HG03103 (cell line): ENCODE measurements at regions not wholly inside any gene's neighbourhood (a gene's known extent, or its start where the extent isn't known, plus 50 kb on each side); places are given as distances from the start of the nearest gene placed in this dataset.
"Not testable (repeated sequence)": the region's sequence is repeated elsewhere in the genome, so short reads cannot be mapped to it uniquely, and the experiment has no call there.

Experiments used
- ATAC-seq: cut with Tn5 transposase; IDR thresholded peaks from one replicate; pipeline ENCODE4 v1.9.1; 2021; ENCODE audit warnings: low read depth; ENCODE audit not compliant: unreplicated experiment

- no peak for ATAC-seq
Observed at GRCh38 chr7:68622500-68622899, 975.8 kb upstream of the AUTS2 start.

DNA sequence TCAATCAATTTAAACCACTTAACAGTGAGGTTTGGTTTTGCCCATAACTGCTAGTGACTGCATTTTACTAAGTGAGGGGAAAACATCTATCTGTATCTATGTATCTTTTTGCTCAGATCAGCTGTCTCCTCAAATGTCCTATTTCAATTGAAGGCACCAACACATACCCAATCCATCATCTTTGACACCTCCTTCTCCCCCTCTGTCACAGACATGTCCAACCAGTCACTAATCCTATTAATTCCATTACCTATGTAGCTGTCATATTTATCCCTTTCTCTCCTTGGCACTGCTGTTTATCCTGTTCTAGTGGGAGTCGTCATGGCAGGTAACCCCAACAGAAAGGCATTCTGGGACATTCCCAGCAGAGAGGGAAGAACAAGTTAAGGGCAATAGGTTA, 975.2 kb upstream of the AUTS2 start:
- ATAC-seq, result no peak

DNA sequence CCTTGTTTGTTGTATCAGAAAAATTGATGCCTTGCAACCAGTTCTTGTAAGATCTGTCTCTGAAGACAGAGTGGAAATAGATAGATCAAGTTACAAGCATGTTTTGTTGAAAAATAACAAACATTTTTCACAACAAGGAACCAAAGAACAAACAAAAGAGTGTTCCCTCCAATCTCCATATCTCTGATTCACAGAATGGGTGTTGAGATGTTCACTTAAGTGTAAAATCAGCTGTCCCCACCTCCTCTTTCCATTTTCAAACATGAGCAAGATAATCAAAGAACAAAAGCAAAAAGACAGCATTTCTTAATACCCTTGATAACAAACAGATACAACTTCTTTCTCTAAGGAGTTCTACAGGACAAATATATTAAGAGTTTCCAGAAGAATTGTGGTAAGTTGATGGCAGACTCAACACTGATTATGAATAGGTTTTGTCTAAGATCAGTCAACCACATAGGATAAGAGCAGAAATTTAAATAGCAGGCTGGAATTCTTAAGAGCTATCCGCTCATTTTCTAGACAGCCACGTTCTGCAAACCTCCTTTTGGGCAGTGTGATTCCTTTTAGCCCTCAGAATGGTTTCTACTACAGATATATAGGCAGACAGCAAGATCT, 970.9 kb upstream of the AUTS2 start:
- no peak for ATAC-seq

DNA sequence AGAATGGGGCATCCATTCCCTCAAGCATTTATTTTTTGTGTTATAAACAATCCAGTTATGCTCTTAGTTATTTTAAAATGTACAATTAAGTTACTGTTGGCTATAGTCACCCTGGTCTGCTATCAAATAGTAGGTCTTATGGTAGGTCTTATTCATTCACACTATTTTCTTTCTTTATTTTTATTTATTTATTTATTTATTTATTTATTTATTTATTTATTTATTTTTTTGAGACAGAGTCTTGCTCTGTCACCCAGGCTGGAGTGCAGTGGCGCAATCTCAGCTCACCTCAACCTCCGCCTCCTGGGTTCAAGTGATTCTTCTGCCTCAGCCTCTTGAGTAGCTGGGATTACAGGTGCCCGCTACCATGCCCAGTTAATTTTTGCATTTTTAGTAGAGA, 967.4 kb upstream of the AUTS2 start:
- ATAC-seq, result not testable (repeated sequence)

DNA sequence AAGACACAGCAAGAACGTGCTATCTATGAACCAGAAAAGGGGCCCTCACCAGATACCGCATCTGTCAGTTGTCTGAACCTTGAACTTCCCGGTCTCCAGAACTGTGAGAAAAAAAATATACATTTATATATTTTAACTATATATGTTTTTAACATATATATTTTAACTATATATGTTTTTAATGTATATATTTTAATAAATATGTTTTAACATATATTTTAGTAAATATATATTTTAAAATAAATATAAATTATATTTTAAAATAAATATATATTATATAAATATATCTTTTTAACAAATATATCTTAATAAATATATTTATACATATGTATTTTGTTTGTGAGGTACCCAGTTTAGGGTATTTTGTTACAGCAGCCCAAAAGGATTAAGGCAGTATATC, 958.2 kb upstream of the AUTS2 start:
- no peak for ATAC-seq

DNA sequence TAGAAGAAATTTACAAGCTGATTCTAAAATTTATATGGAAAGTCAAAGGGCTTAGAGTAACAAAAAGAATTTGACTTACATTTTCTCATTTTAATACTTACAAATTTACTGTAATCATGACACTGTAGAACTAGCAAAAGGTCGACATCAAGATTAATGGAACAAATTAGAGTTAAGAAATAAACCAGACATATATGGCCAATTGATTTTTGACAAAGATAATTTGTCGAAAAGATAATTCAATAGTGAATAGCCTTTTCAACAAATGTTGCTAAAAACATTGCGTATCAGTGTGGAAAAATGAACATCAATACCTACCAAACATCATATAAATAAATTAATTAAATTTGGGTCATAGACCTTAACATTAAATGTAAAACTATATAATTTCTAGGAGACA, 955.5 kb upstream of the AUTS2 start:
- no peak for ATAC-seq

DNA sequence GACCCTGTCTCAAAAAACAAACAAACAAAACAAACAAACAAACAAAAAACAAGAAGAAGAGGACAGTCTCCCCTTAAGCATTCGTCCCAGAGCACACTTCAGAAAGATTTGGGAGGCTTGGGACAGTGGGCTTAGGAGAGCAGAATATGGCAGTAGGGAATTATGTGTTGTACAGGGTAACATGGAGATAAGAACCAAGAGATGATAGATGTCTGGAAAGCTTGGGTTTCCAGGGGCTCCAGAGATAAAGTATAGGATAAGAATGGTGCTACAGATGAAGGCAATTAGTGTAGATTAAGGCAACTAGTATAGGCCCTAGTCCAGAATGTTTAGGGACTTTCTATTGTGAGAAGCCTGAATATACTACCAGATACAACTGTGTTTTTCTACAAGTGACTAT, 934.9 kb upstream of the AUTS2 start:
- no peak for ATAC-seq

GRCh38 chr7:68671046-68671445, 927.2 kb upstream of the AUTS2 start:
- ATAC-seq, result no peak

DNA sequence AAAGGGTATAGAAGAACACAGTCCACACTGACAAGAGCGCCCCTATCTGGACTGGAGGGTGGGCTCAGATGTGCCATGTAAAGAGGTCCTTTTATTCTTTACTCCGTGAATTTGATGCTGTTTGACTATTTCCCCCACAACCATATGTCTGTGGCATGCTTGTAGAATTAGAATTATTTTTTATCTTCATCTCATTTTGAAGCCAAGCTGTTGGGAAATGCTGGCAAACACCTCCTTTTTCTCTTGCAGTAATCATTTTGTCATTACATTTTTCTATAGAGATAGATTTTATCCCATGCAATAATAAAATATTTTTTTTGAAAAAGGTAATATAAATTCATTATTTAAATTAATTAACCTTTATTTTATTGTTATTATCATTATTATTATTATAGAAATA, 926.6 kb upstream of the AUTS2 start:
- no peak for ATAC-seq

- no peak for ATAC-seq
Observed at GRCh38 chr7:68674826-68675225, 923.4 kb upstream of the AUTS2 start.

DNA sequence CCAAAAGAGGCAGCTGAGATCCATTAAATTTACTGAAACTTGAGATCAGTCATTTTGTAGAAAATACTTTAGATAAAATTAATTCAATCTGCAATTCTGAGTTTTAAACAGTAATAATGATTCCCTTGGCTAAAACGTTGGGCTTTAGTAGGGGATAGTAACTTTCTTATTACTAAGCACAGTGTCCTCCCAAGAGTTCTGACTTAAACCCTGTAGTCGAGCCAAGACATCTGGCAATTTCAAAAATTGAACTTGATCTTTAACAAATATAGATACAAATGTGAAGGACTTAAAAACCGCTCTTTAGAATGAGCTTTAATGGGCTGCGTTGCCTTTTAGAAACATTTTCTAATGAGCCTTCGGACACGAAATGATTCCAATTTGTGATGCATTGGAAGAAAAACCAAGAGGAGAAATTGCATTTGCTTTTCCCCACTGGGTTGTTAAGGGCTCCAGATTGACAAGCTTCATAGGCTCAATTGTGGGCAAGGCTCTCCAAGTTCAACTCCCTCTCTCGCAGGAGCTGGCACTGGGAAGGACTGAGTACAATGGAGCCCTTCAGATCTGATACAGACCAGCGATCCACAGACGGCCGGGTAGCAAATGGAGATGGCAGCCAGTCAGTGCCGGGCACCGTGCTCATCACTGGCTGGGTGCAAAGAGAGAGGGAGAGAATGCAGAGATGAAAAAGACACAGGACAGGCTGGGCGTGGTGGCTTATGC, 921.3 kb upstream of the AUTS2 start:
- no peak for ATAC-seq

DNA sequence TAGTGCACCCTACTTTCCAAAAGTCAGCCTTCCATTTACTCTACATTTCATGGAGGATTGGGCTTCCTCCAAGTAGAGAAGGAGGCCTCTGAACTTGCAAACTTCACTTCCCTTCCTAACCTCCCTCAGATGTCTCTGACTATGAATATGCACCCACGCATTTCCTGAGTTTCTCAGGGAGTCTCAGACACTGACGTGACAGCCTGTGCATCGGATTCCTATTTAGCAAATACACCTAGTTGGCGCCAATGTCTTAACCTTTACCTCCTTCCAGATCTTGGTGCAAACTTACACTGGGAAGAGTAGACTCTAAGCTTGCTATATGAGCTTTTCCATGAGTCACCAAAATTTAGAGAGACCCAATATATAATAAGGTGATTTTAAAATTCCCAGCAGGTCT, 920.1 kb upstream of the AUTS2 start:
- ATAC-seq, result no peak

- ATAC-seq, result no peak
Observed at GRCh38 chr7:68679459-68680234, 918.6 kb upstream of the AUTS2 start.

DNA sequence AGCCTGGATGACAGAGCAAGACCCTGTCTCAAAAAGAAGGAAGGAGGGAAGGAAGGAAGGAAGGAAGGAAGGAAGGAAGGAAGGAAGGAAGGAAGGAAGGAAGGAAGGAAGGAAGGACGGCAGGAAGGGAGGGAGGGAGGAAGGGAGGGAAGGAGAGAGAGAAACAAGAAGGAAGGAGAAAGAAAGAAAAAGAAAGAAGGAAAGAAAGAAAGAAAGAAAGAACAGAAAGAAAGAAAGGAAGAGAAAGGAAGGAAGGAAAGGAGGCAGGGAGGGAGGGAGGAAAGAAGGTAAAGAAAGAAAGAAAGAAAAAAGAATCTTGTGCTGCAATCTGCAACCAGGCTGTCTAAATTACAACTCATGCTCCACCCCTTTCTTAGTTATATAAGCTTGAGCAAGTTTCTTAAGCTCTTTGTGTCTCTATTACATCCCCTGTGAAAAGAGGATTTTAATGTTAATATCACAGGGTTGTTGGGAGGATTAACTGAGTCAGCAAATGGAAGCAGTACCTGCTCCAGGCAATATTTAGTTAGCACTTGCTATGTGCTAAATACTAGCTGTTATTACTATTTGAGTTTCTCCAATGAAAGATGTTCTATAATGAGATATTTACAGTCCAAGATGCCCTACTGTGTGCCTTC, 917.9 kb upstream of the AUTS2 start:
- ATAC-seq, result no peak

GRCh38 chr7:68682910-68683309, 915.4 kb upstream of the AUTS2 start:
- no peak for ATAC-seq

DNA sequence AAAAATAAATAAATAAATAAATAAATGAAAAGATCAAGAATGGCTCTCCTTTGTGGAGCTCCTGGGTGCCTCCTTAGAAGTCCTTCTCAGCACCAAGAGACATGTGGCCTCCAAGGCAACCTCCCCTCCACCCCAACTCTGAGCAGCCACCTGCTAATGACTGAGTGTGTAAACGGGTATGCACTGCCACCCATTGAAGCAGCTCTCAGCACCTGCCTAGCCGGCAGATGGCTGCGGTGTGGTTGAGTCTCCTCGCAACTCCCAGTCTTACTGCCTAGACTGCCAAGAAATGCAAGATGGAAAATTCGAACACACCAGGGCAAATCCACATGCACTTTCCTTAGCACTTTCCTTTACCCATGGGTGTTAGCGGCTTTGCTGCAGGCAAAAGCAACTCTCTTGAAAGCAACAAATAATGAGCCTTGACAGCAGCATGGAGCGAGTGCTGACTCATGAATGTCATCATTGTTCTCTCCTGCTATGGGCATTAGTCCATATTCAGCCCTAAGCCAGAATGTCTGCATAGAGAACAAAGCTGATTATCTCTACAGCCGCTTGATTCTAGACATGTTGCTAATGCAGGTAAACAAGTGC, 913.9 kb upstream of the AUTS2 start:
- ATAC-seq, result no peak

DNA sequence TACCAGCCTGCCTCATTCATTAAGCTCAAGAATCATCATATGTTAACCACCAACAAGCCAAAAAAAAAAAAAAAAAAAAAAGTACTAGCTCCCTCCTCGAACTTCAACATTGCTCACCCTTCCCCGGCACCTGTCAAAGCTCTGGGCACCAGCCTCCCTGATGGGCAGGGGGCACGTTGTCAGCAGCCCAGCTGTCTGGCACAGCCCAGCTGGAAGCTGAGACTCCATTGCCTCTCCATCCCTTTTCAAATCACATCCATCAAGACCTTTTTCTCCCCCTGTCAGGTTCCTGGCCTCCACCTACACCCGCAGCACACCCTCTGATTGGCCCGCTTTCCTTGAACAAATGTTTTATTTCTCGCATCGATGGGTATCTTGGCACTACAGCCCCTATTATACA, 913.3 kb upstream of the AUTS2 start:
- ATAC-seq, result no peak

GRCh38 chr7:68688416-68689086, 909.7 kb upstream of the AUTS2 start:
- no peak for ATAC-seq

DNA sequence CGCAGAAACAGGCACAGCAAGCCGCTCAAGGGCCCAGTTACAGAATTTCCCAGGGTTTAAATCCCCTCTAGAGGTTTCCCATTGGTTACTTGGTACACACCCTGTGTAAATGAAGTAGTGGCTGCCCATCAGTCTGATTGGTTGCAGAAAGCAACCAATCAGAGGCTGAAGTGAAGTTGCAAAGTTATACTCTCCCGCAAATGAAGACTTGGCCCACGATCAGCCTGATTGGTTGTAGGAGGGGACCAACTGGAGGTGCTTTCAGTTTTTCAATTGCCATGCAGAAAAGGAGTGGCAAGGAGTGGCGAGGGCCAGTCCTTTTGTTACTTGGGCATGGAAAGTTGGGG, 909.2 kb upstream of the AUTS2 start:
- no peak for ATAC-seq
